Endothelial cell of umbilical vein (primary cell): ENCODE measurements at regions not wholly inside any gene's neighbourhood (a gene's known extent, or its start where the extent isn't known, plus 50 kb on each side); places are given as distances from the start of the nearest gene placed in this dataset.

Experiments used
- BruUV-seq: library from RNA; stranded (reverse); fragments of 400-500 nt; replicated peaks from 2 replicates; lab custom pipeline; 2021; lab: Mats Ljungman, UMichigan
- CTCF ChIA-PET: fragments of 300-600, 350-600 bp; sonication (Branson Sonifier 250); formaldehyde crosslinking; loops from one replicate; lab custom pipeline; 2021; ENCODE audit warnings: antibody characterized with exemption, inconsistent platforms; lab: Charles Lee
- POLR2A ChIA-PET: fragments of 300-600, 350-600 bp; sonication (Branson Sonifier 250); formaldehyde crosslinking; loops from one replicate; lab custom pipeline; 2021; ENCODE audit warnings: antibody characterized with exemption, inconsistent platforms; lab: Charles Lee
- DNase-seq: peaks from one replicate; pipeline ENCODE4 v3.0.0-alpha.2; 2011; ENCODE audit warnings: low read depth, low spot score
- FAIRE-seq: peaks from 2 replicates; lab custom pipeline; 2011; peaks lifted over from hg19 to GRCh38; lab: Jason Lieb, UNC
- H2AFZ ChIP-seq: 2 replicates; pipeline ENCODE4 v1.6.0; 2012; ENCODE audit warnings: low read depth, low read length, control low read depth, inconsistent platforms
- H3K27ac ChIP-seq: 2 replicates; pipeline ENCODE4 v1.5.1; 2011; ENCODE audit warnings: low read depth, mild to moderate bottlenecking, control low read depth, low read length, moderate library complexity; ENCODE audit not compliant: insufficient read depth
- H3K27me3 ChIP-seq, 2 experiments: 2 replicates each; pipeline versions ENCODE4 v1.6.0 to v1.6.1; 2011; ENCODE audit warnings: low read length in 2 of 2, mixed read lengths in 1 of 2; ENCODE audit not compliant: control insufficient read depth in 2 of 2, insufficient read depth in 2 of 2
- H3K36me3 ChIP-seq, 2 experiments: 2 replicates in 1 of 2; 3 replicates in 1 of 2; pipeline ENCODE4 v1.5.1; 2011; ENCODE audit warnings: low read length in 2 of 2, mild to moderate bottlenecking in 1 of 2, moderate library complexity in 1 of 2; ENCODE audit not compliant: control insufficient read depth in 2 of 2, insufficient read depth in 2 of 2; ENCODE audit errors: extremely low read depth in 1 of 2
- H3K4me1 ChIP-seq: 3 replicates; pipeline ENCODE4 v1.5.1; 2011; ENCODE audit warnings: mild to moderate bottlenecking, low read length; ENCODE audit not compliant: control insufficient read depth, insufficient read depth; ENCODE audit errors: extremely low read depth
- H3K4me2 ChIP-seq: 2 replicates; pipeline ENCODE4 v1.6.1; 2011; ENCODE audit warnings: low read length, control low read depth, mixed read lengths; ENCODE audit not compliant: insufficient read depth
- H3K4me3 ChIP-seq, 3 experiments: fragments of 200-600 bp in 1 of 3; sonication (generic), shearing (Covaris generic) in 1 of 3; replicated peaks in 1 of 3; 2 replicates each; pipeline ENCODE4 v1.5.1; 2011 to 2016; ENCODE audit warnings: control low read depth in 3 of 3, low read length in 3 of 3, mild to moderate bottlenecking in 2 of 3, inconsistent platforms in 1 of 3, low read depth in 1 of 3, moderate library complexity in 1 of 3; ENCODE audit not compliant: insufficient read depth in 1 of 3
- H3K79me2 ChIP-seq: 2 replicates; pipeline ENCODE4 v1.6.0; 2012; ENCODE audit warnings: low read length, inconsistent platforms; ENCODE audit not compliant: control insufficient read depth, insufficient read depth
- H3K9ac ChIP-seq: replicated peaks from 2 replicates; pipeline ENCODE3; 2011; ENCODE audit warnings: low read length, control low read depth; ENCODE audit not compliant: insufficient read depth; ENCODE audit errors: extremely low read depth
- H3K9me1 ChIP-seq: replicated peaks from 3 replicates; pipeline ENCODE4 v1.6.0; 2011; ENCODE audit warnings: mild to moderate bottlenecking, low read length; ENCODE audit not compliant: control insufficient read depth, insufficient read depth; ENCODE audit errors: extremely low read depth
- H3K9me3 ChIP-seq: replicated peaks from 2 replicates; pipeline ENCODE4 v1.5.1; 2012; ENCODE audit warnings: low read length, inconsistent platforms; ENCODE audit not compliant: control insufficient read depth, insufficient read depth
- H4K20me1 ChIP-seq: replicated peaks from 2 replicates; pipeline ENCODE3; 2011; ENCODE audit warnings: mild to moderate bottlenecking, low read length; ENCODE audit not compliant: control insufficient read depth, insufficient read depth; ENCODE audit errors: extremely low read depth
- CTCF ChIP-seq, 2 donors: IDR thresholded peaks; 1 replicate in 1 of 2; 2 replicates in 1 of 2; pipeline ENCODE4 v1.5.1; 2011; ENCODE audit warnings: low read length in 2 of 2, mild to moderate bottlenecking in 2 of 2, moderate library complexity in 2 of 2, control low read depth in 1 of 2, inconsistent platforms in 1 of 2, low read depth in 1 of 2; ENCODE audit not compliant: insufficient read depth in 1 of 2; ENCODE audit errors: extremely low read depth in 1 of 2
- EZH2 ChIP-seq: IDR thresholded peaks from 2 replicates; pipeline ENCODE4 v1.6.1; 2012; ENCODE audit warnings: borderline replicate concordance, low read depth, mild to moderate bottlenecking, moderate library complexity, low read length, inconsistent platforms; ENCODE audit not compliant: severe bottlenecking
- FOS ChIP-seq: IDR thresholded peaks from 2 replicates; pipeline ENCODE4 v1.6.1; 2011; ENCODE audit warnings: mild to moderate bottlenecking, low read length, moderate library complexity, borderline replicate concordance; ENCODE audit not compliant: insufficient read depth
- GATA2 ChIP-seq: IDR thresholded peaks from 2 replicates; pipeline ENCODE4 v1.7.0; 2011; ENCODE audit warnings: low read depth, mild to moderate bottlenecking, moderate library complexity, mixed read lengths, low read length; ENCODE audit not compliant: insufficient read length, insufficient read depth
- JUN ChIP-seq: IDR thresholded peaks from 2 replicates; pipeline ENCODE4 v1.6.1; 2011; ENCODE audit warnings: borderline replicate concordance, low read depth; ENCODE audit not compliant: insufficient read length, insufficient read depth
- MAX ChIP-seq: IDR thresholded peaks from 2 replicates; pipeline ENCODE4 v1.6.1; 2011; ENCODE audit not compliant: insufficient read depth, insufficient read length
- MYC ChIP-seq: IDR thresholded peaks from one replicate; pipeline ENCODE4 v1.6.1; 2011; ENCODE audit warnings: mild to moderate bottlenecking, low read depth, low read length
- POLR2A ChIP-seq: IDR thresholded peaks from 2 replicates; pipeline ENCODE4 v1.6.1; 2012; ENCODE audit warnings: low read depth, mild to moderate bottlenecking, control low read depth, low read length
- POLR2AphosphoS5 ChIP-seq: IDR thresholded peaks from 2 replicates; pipeline ENCODE4 v1.6.1; 2012; ENCODE audit warnings: low read depth, mild to moderate bottlenecking, control low read depth, low read length, moderate library complexity; ENCODE audit not compliant: insufficient read depth
- dilution Hi-C: fragments of 300-500 bp; cut with MboI; formaldehyde crosslinking; loops from one replicate; pipeline ENCODE4 v1.15.0; 2019; ENCODE audit warnings: low sequenced_read_pairs; ENCODE audit not compliant: extremely low pct_ligation_motif_present
- intact Hi-C: fragments of 100-400 bp; cut with micrococcal nuclease; formaldehyde crosslinking; loops from one replicate; pipeline ENCODE4 v1.10.0; 2022

- Histone ChIP-seq H3K4me1 (peaks cover 7% of the 10 kb centered on the region), H3K9me1 (no peaks in the 10 kb centered on the region), H3K4me2 (no peak overlapping the region), H3K4me3 (no peak overlapping the region), H3K36me3 (no peaks in the 10 kb centered on the region), H3K9ac (no peak overlapping the region), H3K9me3 (no peaks in the 10 kb centered on the region), H2AFZ (no peak overlapping the region), H3K27me3 (no peaks in the 10 kb centered on the region), H3K27ac (no peak overlapping the region), H3K79me2 (no peaks in the 10 kb centered on the region), H4K20me1 (no peaks in the 10 kb centered on the region)
- DNase-seq = no peak
- ChIA-PET POLR2A (no interaction called here), CTCF (no interaction called here)
- no peak for FAIRE-seq
- intact Hi-C loops (no loop called here), dilution Hi-C loops (no loop called here)
- no TSS peak for BruUV-seq
- TF ChIP-seq EZH2 (no peak), POLR2AphosphoS5 (no peak), MAX (no peak), GATA2 (no peak), JUN (no peak), POLR2A (no peak), FOS (no peak), CTCF (IDR thresholded peaks at IDR 0.05; ENCODE audit: extremely low read depth in 1 of 2, insufficient read depth in 1 of 2, low read depth in 1 of 2, low read length in 2 of 2) (no peak), MYC (no peak)
Observed at GRCh38 chrX:9354918-9355317, 109.9 kb upstream of the TBL1X start.
